NCI-H345 treated with DMSO at 0.1 percent for 48 hours (cell line): ENCODE measurements at regions not wholly inside any gene's neighbourhood (a gene's known extent, or its start where the extent isn't known, plus 50 kb on each side); places are given as distances from the start of the nearest gene placed in this dataset.
A peak's percentile ranks its signal among the peaks of the same experiment; 100 is the strongest.
"Not testable (repeated sequence)": the region's sequence is repeated elsewhere in the genome, so short reads cannot be mapped to it uniquely, and the experiment has no call there.

Source experiments
- DNase-seq: peaks from one replicate; lab custom pipeline; 2025; ENCODE audit not compliant: unreplicated experiment; lab: John Stamatoyannopoulos, UW

GRCh38 chr6:74333406-74333805 lies 637.4 kb downstream of the CD109 start:
- DNase-seq: no peak

- DNase-seq: no peak
Observed at GRCh38 chr6:74320715-74321114, 624.7 kb downstream of the CD109 start.

GRCh38 chr6:74320074-74320473 lies 624.1 kb downstream of the CD109 start:
- DNase-seq: no peak

GRCh38 chr6:74319292-74319691 lies 623.3 kb downstream of the CD109 start:
- DNase-seq: no peak

- no peak for DNase-seq
Observed at GRCh38 chr6:74318738-74319137, 622.7 kb downstream of the CD109 start.

GRCh38 chr6:74312081-74312480 lies 616.1 kb downstream of the CD109 start:
- no peak for DNase-seq

GRCh38 chr6:74311431-74311830 lies 615.4 kb downstream of the CD109 start:
- DNase-seq: no peak

- DNase-seq: no peak
Observed at GRCh38 chr6:74289884-74290283, 593.9 kb downstream of the CD109 start.

- DNase-seq: no peak
Observed at GRCh38 chr6:74287932-74288331, 591.9 kb downstream of the CD109 start.

GRCh38 chr6:74287441-74287840 lies 591.4 kb downstream of the CD109 start:
- no peak for DNase-seq

GRCh38 chr6:74284284-74284683 lies 588.3 kb downstream of the CD109 start:
- DNase-seq: no peak

GRCh38 chr6:74283532-74283931 lies 587.5 kb downstream of the CD109 start:
- DNase-seq: no peak

GRCh38 chr6:74282143-74282689 lies 586.2 kb downstream of the CD109 start:
- DNase-seq: no peak

- DNase-seq: no peak
Observed at GRCh38 chr6:74280130-74280692, 584.2 kb downstream of the CD109 start.

GRCh38 chr6:74277777-74278186 lies 581.8 kb downstream of the CD109 start:
- DNase-seq: peak; percentile 3

- no peak for DNase-seq
Observed at GRCh38 chr6:74273541-74273940, 577.5 kb downstream of the CD109 start.

- no peak for DNase-seq
Observed at GRCh38 chr6:74269600-74269858, 573.5 kb downstream of the CD109 start.

- no peak for DNase-seq
Observed at GRCh38 chr6:74268815-74269599, 573.0 kb downstream of the CD109 start.

- DNase-seq: no peak
Observed at GRCh38 chr6:74259981-74260380, 564.0 kb downstream of the CD109 start.

- DNase-seq: no peak
Observed at GRCh38 chr6:74256781-74257180, 560.8 kb downstream of the CD109 start.

GRCh38 chr6:74256381-74256780 lies 560.4 kb downstream of the CD109 start:
- DNase-seq: no peak

- DNase-seq: not testable (repeated sequence)
Observed at GRCh38 chr6:74255007-74255406, 559.0 kb downstream of the CD109 start.

- not testable (repeated sequence) for DNase-seq
Observed at GRCh38 chr6:74254147-74254546, 558.1 kb downstream of the CD109 start.
